ENCODE measurements at regions not wholly inside any gene's neighbourhood (a gene's known extent, or its start where the extent isn't known, plus 50 kb on each side); places are given as distances from the start of the nearest gene placed in this dataset.
"Not testable (repeated sequence)": the region's sequence is repeated elsewhere in the genome, so short reads cannot be mapped to it uniquely, and the experiment has no call there.

GRCh38 chr2:182655750-182656149 is 60.3 kb upstream of the DNAJC10 start:
- H3K9me3 ChIP-seq (ENCODE audit: control insufficient read depth in 4 of 4, low read length in 3 of 4), result no peaks in the 10 kb centered on the region
- no peaks in the 10 kb centered on the region for H3K36me3 ChIP-seq (ENCODE audit: control insufficient read depth in 4 of 4, insufficient read depth in 3 of 4, low read depth in 1 of 4, low read length in 3 of 4)
- TF ChIP-seq FOXA2 (IDR thresholded peaks at IDR 0.05) (no peak), JUND (IDR thresholded peaks at IDR 0.05) (no peak), REST (IDR thresholded peaks at IDR 0.05) (no peak), MAX (IDR thresholded peaks at IDR 0.05) (no peak), HNF4A (conservative IDR thresholded peaks at IDR 0.05) (no peak), ATF3 (IDR thresholded peaks at IDR 0.05) (no peak), RXRA (IDR thresholded peaks at IDR 0.05) (no peak)
- no peaks in the 10 kb centered on the region for H3K4me1 ChIP-seq (ENCODE audit: control insufficient read depth in 4 of 4, insufficient read depth in 4 of 4, low read length in 3 of 4)
- no peak overlapping the region for H3K27ac ChIP-seq (ENCODE audit: low read depth in 1 of 2, low read length in 2 of 2)
- WGBS, result 75% methylated on average over 1 of the region's 1 CpG
- H3K27me3 ChIP-seq (ENCODE audit: control insufficient read depth in 4 of 4, insufficient read depth in 4 of 4, low read length in 3 of 4), result no peaks in the 10 kb centered on the region
- H3K9ac ChIP-seq (ENCODE audit: low read depth in 1 of 2, low read length in 2 of 2), result no peak overlapping the region
- H3K4me3 ChIP-seq (ENCODE audit: low read depth in 1 of 3, low read length in 3 of 3), result no peak overlapping the region
- DNase-seq (ENCODE audit: low spot score), result no peak

GRCh38 chr2:182664212-182664611 is 51.8 kb upstream of the DNAJC10 start:
- WGBS, result 72% methylated on average over 1 of the region's 1 CpG
- DNase-seq (ENCODE audit: low spot score), result no peak
- Histone ChIP-seq H3K9me3 (ENCODE audit: control insufficient read depth in 4 of 4, low read length in 3 of 4) (no peaks in the 10 kb centered on the region), H3K9ac (ENCODE audit: low read depth in 1 of 2, low read length in 2 of 2) (no peak overlapping the region), H3K4me3 (ENCODE audit: low read depth in 1 of 3, low read length in 3 of 3) (no peak overlapping the region), H3K27me3 (ENCODE audit: control insufficient read depth in 4 of 4, insufficient read depth in 4 of 4, low read length in 3 of 4) (no peaks in the 10 kb centered on the region), H3K36me3 (ENCODE audit: control insufficient read depth in 4 of 4, insufficient read depth in 3 of 4, low read depth in 1 of 4, low read length in 3 of 4) (no peaks in the 10 kb centered on the region), H3K4me1 (ENCODE audit: control insufficient read depth in 4 of 4, insufficient read depth in 4 of 4, low read length in 3 of 4) (no peaks in the 10 kb centered on the region), H3K27ac (ENCODE audit: low read depth in 1 of 2, low read length in 2 of 2) (no peak overlapping the region)
- TF ChIP-seq NR2F2 (IDR thresholded peaks at IDR 0.05) (no peak), JUND (IDR thresholded peaks at IDR 0.05) (no peak), HNF4G (IDR thresholded peaks at IDR 0.05) (no peak), RAD21 (IDR thresholded peaks at IDR 0.05) (no peak), REST (IDR thresholded peaks at IDR 0.05) (no peak), CTCF (IDR thresholded peaks at IDR 0.05; ENCODE audit: low read depth, low read length, missing input control) (no peak)

GRCh38 chr2:182665500-182665899 is 50.6 kb upstream of the DNAJC10 start:
- not testable (repeated sequence) for H3K9me3 ChIP-seq (ENCODE audit: control insufficient read depth in 4 of 4, low read length in 3 of 4); DNase-seq (ENCODE audit: low spot score); H3K27me3 ChIP-seq (ENCODE audit: control insufficient read depth in 4 of 4, insufficient read depth in 4 of 4, low read length in 3 of 4); H3K4me3 ChIP-seq (ENCODE audit: low read depth in 1 of 3, low read length in 3 of 3); H3K9ac ChIP-seq (ENCODE audit: low read depth in 1 of 2, low read length in 2 of 2); H3K4me1 ChIP-seq (ENCODE audit: control insufficient read depth in 4 of 4, insufficient read depth in 4 of 4, low read length in 3 of 4); H3K36me3 ChIP-seq (ENCODE audit: control insufficient read depth in 4 of 4, insufficient read depth in 3 of 4, low read depth in 1 of 4, low read length in 3 of 4); H3K27ac ChIP-seq (ENCODE audit: low read depth in 1 of 2, low read length in 2 of 2)
- 81% methylated on average over 3 of the region's 3 CpGs for WGBS
